ENCODE measurements at regions not wholly inside any gene's neighbourhood (a gene's known extent, or its start where the extent isn't known, plus 50 kb on each side); places are given as distances from the start of the nearest gene placed in this dataset.
A peak's percentile ranks its signal among the peaks of the same experiment; 100 is the strongest.
"Not testable (repeated sequence)": the region's sequence is repeated elsewhere in the genome, so short reads cannot be mapped to it uniquely, and the experiment has no call there.

- DNase-seq = peak in 1 of 5 experiments; percentile 9
Measured at GRCh38 chr3:20375302-20375701, 189.3 kb upstream of the SGO1 start.

GRCh38 chr3:20370273-20371063, 184.5 kb upstream of the SGO1 start:
- DNase-seq = not testable (repeated sequence)

- DNase-seq = no peak
Measured at GRCh38 chr3:20361000-20361399, 175.0 kb upstream of the SGO1 start.

GRCh38 chr3:20353286-20353685, 167.3 kb upstream of the SGO1 start:
- DNase-seq = no peak

- no peak for DNase-seq
Measured at GRCh38 chr3:20352546-20353179, 166.7 kb upstream of the SGO1 start.

- no peak for DNase-seq
Measured at GRCh38 chr3:20350449-20350848, 164.4 kb upstream of the SGO1 start.

- no peak for DNase-seq
Measured at GRCh38 chr3:20346916-20347315, 160.9 kb upstream of the SGO1 start.

- no peak for DNase-seq
Measured at GRCh38 chr3:20346369-20346768, 160.4 kb upstream of the SGO1 start.

- DNase-seq = no peak
Measured at GRCh38 chr3:20344400-20344959, 158.5 kb upstream of the SGO1 start.

- DNase-seq = no peak
Measured at GRCh38 chr3:20343790-20344189, 157.8 kb upstream of the SGO1 start.

- DNase-seq = peak; percentile 3 to 67 (median 11)
Measured at GRCh38 chr3:20340324-20340928, 154.4 kb upstream of the SGO1 start.

GRCh38 chr3:20336572-20336971, 150.6 kb upstream of the SGO1 start:
- no peak for DNase-seq

- no peak for DNase-seq
Measured at GRCh38 chr3:20334842-20335241, 148.8 kb upstream of the SGO1 start.

GRCh38 chr3:20327889-20328288, 141.9 kb upstream of the SGO1 start:
- no peak for DNase-seq

- DNase-seq = no peak
Measured at GRCh38 chr3:20326541-20326940, 140.5 kb upstream of the SGO1 start.

- no peak for DNase-seq
Measured at GRCh38 chr3:20325563-20325962, 139.6 kb upstream of the SGO1 start.

- no peak for DNase-seq
Measured at GRCh38 chr3:20324664-20325478, 138.9 kb upstream of the SGO1 start.

GRCh38 chr3:20323307-20323927, 137.4 kb upstream of the SGO1 start:
- DNase-seq = no peak

- no peak for DNase-seq
Measured at GRCh38 chr3:20322085-20322484, 136.1 kb upstream of the SGO1 start.

- DNase-seq = no peak
Measured at GRCh38 chr3:20321391-20322047, 135.5 kb upstream of the SGO1 start.

- no peak for DNase-seq
Measured at GRCh38 chr3:20320489-20320888, 134.5 kb upstream of the SGO1 start.

- DNase-seq = no peak
Measured at GRCh38 chr3:20319551-20319950, 133.5 kb upstream of the SGO1 start.

Measured in T-helper 2 cell (primary cell).